Tibial nerve (tissue), 4 donors: ENCODE measurements at regions not wholly inside any gene's neighbourhood (a gene's known extent, or its start where the extent isn't known, plus 50 kb on each side); places are given as distances from the start of the nearest gene placed in this dataset.
"Not testable (repeated sequence)": the region's sequence is repeated elsewhere in the genome, so short reads cannot be mapped to it uniquely, and the experiment has no call there.

Source experiments
- DNase-seq, 2 donors: peaks; one replicate each; pipeline ENCODE4 v3.0.0-alpha.2; 2019; ENCODE audit warnings: low spot score in 2 of 2
- H3K27ac ChIP-seq, 4 donors: fragments of 200-600 bp; sonication (generic) in 3 of 4; one replicate each; pipeline ENCODE4 v1.5.1; 2017 to 2019; ENCODE audit warnings: mild to moderate bottlenecking in 1 of 4
- H3K27me3 ChIP-seq, 2 donors: fragments of 200-600 bp; sonication (generic) in 1 of 2; one replicate each; pipeline versions ENCODE4 v1.5.1 to v1.6.0; 2017 to 2019
- H3K36me3 ChIP-seq, 3 donors: fragments of 200-600 bp; sonication (generic); one replicate each; pipeline ENCODE4 v1.5.1; 2018 to 2019
- H3K4me1 ChIP-seq, 4 donors: fragments of 200-600 bp; sonication (generic) in 3 of 4; one replicate each; pipeline ENCODE4 v1.5.1; 2017 to 2019
- H3K4me3 ChIP-seq, 4 donors: fragments of 200-600 bp; sonication (generic) in 3 of 4; one replicate each; pipeline ENCODE4 v1.5.1; 2017 to 2019; ENCODE audit warnings: mild to moderate bottlenecking in 1 of 4, moderate library complexity in 1 of 4
- H3K9me3 ChIP-seq, 4 donors: fragments of 200-600 bp; sonication (generic) in 3 of 4; one replicate each; pipeline ENCODE4 v1.5.1; 2017 to 2019
- CTCF ChIP-seq, 5 experiments: fragments of 200-600 bp in 3 of 5; fragments of 450-650 bp in 2 of 5; sonication (generic) in 3 of 5; IDR thresholded peaks; one replicate each; pipeline ENCODE4 v1.5.1; 2016 to 2019; ENCODE audit warnings: antibody characterized with exemption in 5 of 5, mild to moderate bottlenecking in 3 of 5, moderate library complexity in 2 of 5
- EP300 ChIP-seq, 2 donors: sonication (generic); formaldehyde crosslinking; IDR thresholded peaks; one replicate each; pipeline ENCODE4 v1.6.1; 2017; ENCODE audit warnings: antibody characterized with exemption in 2 of 2, mild to moderate bottlenecking in 1 of 2
- POLR2A ChIP-seq, 2 donors: fragments of 450-650 bp; IDR thresholded peaks; one replicate each; pipeline ENCODE4 v1.6.1; 2017; ENCODE audit warnings: antibody characterized with exemption in 2 of 2, mild to moderate bottlenecking in 2 of 2, moderate library complexity in 2 of 2
- WGBS, 2 donors: methylation state at CpG; one replicate each; pipeline ENCODE4 v1.1.5; 2018; 5-methylcytosine and 5-hydroxymethylcytosine counted together

GRCh38 chr1:18578271-18578670 is 52.4 kb upstream of the PAX7 start:
- no peak overlapping the region for H3K4me3 ChIP-seq
- DNase-seq: no peak
- peaks cover 0 to 28% of the 10 kb centered on the region in 2 donors for H3K27me3 ChIP-seq
- H3K36me3 ChIP-seq: no peaks in the 10 kb centered on the region
- no peak for TF ChIP-seq CTCF (IDR thresholded peaks at IDR 0.05)
- no peak for TF ChIP-seq POLR2A (IDR thresholded peaks at IDR 0.05)
- TF ChIP-seq EP300 (IDR thresholded peaks at IDR 0.05): no peak
- WGBS, 2 donors: 60 to 71% methylated on average over 6 of the region's 6 CpGs
- peaks cover 0 to 12% (median 0%) of the 10 kb centered on the region in 4 donors for H3K4me1 ChIP-seq
- no peaks in the 10 kb centered on the region for H3K9me3 ChIP-seq
- no peak overlapping the region for H3K27ac ChIP-seq

DNA sequence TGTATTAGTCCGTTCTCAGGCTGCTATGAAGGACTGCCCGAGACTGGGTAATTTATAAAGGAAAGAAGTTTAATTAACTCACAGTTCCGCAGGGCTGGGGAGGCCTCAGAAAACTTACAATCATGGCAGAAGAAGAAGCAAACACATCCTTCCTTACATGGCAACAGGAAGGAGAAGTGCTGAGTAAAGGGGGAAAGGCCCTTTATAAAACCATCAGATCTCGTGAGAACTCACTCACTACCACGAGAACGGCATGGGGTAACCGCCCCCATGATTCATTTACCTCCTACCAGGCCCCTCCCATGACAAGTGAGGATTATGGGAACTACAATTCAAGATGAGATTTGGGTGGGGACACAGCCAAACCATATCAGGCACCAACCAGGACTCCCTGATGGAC is 51.4 kb upstream of the PAX7 start:
- H3K27ac ChIP-seq, DNase-seq, H3K36me3 ChIP-seq, H3K4me3 ChIP-seq, H3K9me3 ChIP-seq: not testable (repeated sequence)
- peaks cover 0 to 20% (median 0%) of the 10 kb centered on the region in 4 donors for H3K4me1 ChIP-seq
- peaks cover 0 to 24% of the 10 kb centered on the region in 2 donors for H3K27me3 ChIP-seq
- 57 to 66% methylated on average over 7 of the region's 7 CpGs for WGBS, 2 donors

DNA sequence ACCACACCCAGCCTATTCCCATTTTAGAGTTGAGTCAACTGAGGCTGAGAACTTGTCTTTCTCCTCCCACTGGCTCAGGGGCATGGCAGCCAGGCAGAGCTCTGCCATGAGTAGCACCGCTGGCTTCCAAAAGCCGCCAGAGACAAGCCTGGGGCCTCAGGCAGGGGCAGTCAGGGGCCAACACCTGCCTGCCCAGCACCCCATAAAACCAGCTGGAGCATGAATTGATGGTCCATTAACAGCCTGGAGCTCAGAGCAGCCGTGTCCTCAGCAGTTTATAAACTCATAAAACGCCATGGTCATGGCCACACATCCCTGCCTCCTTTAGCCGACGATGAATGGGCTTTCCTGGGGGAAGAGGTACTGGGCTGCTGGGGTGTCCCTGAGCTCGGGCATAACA is 50.6 kb upstream of the PAX7 start:
- DNase-seq: no peak
- TF ChIP-seq POLR2A (IDR thresholded peaks at IDR 0.05): no peak
- no peak for TF ChIP-seq EP300 (IDR thresholded peaks at IDR 0.05)
- no peak for TF ChIP-seq CTCF (IDR thresholded peaks at IDR 0.05)
- Histone ChIP-seq H3K4me1 (peaks cover 0 to 25% (median 0%) of the 10 kb centered on the region in 4 donors), H3K9me3 (no peaks in the 10 kb centered on the region), H3K4me3 (no peak overlapping the region), H3K27me3 (peaks cover 0 to 19% of the 10 kb centered on the region in 2 donors), H3K27ac (no peak overlapping the region), H3K36me3 (no peaks in the 10 kb centered on the region)
- 37 to 41% methylated on average over 6 of the region's 7 CpGs for WGBS, 2 donors

- peaks cover 0 to 25% (median 0%) of the 10 kb centered on the region in 4 donors for H3K4me1 ChIP-seq
- no peaks in the 10 kb centered on the region for H3K36me3 ChIP-seq
- 57 to 67% methylated on average over 12 to 13 of the region's 13 CpGs for WGBS, 2 donors
- TF ChIP-seq POLR2A (IDR thresholded peaks at IDR 0.05): no peak
- no peak for TF ChIP-seq EP300 (IDR thresholded peaks at IDR 0.05)
- no peak for TF ChIP-seq CTCF (IDR thresholded peaks at IDR 0.05)
- H3K4me3 ChIP-seq: no peak overlapping the region
- H3K9me3 ChIP-seq: no peaks in the 10 kb centered on the region
- DNase-seq: no peak
- no peak overlapping the region for H3K27ac ChIP-seq
- H3K27me3 ChIP-seq: peaks cover 0 to 14% of the 10 kb centered on the region in 2 donors
These were observed 49.8 kb upstream of the PAX7 start for GRCh38 chr1:18580691-18581419.
